ENCODE measurements at regions not wholly inside any gene's neighbourhood (a gene's known extent, or its start where the extent isn't known, plus 50 kb on each side); places are given as distances from the start of the nearest gene placed in this dataset.
A peak's percentile ranks its signal among the peaks of the same experiment; 100 is the strongest.
"Not testable (repeated sequence)": the region's sequence is repeated elsewhere in the genome, so short reads cannot be mapped to it uniquely, and the experiment has no call there.

DNA sequence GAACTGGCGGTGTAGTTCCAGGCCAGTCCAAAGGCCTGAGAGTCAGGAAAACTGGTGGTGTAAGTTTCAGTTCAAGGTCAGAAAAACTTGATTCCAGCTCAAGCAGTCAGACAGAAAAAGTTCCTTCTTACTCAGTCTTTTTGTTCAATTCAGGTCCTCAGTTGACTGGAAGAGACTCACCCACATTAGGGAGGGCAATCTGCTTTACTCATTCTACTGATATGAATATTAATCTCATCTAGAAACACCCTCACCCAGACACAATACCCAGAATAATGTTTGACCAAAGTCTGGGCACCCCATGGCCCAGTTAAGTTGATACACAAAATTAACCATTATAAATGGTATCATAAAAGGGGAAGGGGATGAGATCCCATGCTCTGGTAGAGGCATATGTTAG, 50.1 kb upstream of the LTA4H start:
- DNase-seq = no peak

DNA sequence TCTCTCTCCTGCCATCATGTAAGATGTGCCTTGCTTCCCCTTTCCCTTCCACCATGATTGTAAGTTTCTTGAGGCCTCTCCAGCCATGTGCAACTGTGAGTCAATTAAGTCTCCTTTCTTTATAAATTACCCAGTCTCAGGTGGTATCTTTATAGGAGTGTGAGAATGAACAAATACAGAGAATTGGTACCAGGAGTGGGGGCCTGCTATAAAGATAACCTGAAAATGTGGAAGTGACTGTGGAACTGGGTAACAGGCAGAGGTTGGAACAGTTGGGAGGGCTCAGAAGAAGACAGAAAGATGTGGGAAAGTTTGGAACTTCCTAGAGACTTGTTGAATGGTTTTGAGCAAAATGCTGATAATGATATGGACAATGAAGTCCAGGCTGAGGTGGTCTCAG, 50.8 kb upstream of the LTA4H start:
- DNase-seq = not testable (repeated sequence)

DNA sequence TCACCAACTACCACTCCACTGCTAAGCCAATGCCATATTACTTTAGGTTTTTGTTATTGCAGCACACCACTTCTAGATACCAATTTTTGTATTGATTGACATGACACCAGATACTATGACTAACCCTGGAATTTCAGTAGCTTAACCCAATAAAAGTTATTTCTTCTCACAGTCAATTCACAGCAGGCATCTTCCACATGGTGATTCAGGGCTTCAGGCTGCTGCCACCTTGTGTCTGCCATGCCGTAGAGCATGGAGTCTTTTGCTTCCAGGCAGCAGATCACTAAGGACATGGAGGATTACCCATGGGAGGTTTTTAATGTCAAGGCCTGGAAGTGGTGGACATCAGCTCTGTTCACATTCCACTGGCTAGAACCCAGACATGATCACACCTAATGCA, 56.4 kb upstream of the LTA4H start:
- DNase-seq = no peak

DNA sequence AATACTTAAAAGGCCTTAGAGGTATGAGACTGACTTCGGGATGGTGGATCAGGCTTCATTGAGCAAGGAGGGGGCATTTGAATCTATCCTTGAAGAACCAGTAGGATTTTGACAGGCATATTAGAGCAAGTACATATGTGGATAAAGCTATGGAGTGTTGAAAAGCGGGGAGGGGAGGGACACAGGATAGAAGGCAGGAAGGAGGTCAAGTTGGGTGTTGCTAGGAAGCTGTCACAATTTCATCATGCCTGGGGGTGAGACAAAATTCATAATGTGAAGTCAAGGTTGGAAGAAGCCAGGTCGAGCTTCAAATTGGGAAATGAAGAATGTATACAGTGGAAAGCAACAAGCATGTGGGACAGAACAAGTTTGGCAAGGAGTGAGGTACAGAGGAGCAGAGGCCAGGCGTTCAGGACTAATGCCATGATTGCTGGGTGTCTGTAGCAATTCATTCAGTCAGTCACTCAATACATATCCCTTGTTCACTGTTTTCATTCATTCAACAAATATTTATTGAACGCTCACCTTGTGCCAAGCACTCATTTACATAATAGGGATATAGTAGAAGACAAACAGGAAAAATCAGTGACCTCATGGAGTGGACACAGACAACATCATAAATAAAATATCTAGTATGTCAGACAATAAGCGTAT, 58.3 kb upstream of the LTA4H start:
- no peak for DNase-seq

DNA sequence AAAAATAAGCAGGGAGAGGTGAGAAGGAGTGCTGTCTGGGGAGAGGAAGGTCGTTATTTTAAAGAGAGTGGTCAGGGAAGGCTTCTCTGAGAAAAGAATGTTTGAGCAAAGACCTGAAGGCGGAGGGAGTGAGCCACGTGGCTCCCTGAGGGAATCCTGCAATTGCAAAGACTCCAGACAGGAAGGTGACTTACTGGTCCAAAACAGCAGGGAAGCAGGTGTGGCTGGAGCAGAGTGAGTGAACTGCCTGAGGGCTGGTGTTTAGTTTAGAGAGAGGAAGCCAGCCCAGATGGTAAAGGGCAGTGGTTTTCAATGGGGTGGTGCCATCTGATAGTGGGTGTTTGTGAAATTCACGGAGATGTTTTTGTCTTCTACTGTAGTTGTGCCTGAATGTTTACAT, 58.8 kb upstream of the LTA4H start:
- no peak for DNase-seq

DNA sequence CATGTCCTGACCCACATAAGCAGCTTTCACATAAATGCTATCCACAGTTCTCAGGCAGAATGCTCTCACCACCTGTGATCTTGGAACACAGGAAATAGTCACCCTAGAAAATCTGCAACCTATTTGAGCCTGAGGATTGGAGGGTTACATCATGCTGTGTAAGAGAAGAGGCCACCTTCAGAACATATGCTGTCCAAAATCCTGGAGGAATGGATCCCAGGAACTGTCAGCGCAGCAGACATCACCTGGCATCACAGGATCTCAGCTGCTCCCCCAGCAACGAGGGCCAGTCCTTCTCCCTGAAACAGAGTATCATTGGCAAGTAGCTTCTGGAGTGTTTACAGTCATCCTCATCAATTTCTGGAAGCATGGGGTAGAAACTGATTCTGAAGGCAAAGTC, 63.2 kb upstream of the LTA4H start:
- DNase-seq = no peak

DNA sequence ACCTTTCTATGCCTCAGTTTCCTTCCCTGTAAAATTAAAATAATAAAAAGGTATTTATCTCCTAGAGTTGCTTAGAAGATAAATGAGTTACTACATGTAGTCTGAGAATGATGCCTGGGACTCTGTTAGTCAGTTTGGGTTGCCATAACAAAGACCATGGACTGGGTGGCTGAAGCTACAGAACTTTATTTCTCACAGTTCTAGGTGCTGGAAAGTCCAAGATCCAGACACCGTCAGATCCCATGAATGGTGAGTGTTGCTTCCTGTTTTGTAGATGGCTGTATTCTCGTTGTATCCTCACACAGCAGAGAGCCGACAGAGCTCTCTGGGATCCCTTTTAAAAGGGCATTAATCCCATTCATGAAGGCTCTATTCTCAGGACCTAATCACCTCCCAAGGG, 64.0 kb upstream of the LTA4H start:
- no peak for DNase-seq

DNA sequence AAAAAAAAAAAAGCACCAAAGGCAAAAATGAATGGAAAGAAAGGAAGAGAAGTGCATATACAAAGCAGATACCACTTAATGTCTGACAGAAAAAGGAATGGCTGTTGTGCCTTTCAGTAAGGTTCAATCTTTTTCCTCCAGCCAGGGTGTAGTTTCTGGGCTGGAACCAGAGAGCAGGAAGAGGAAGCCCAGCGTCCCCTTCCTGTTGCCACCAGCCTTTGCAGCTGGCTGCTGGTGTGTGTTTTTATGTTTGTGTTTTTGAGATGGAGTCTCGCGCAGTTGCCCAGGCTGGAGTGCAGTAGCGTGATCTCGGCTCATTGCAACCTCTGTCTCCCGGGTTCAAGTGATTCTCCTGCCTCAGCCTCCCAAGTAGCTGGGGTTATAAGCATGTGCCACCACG, 64.6 kb upstream of the LTA4H start:
- DNase-seq = peak in 1 of 2 donors; percentile 10

DNA sequence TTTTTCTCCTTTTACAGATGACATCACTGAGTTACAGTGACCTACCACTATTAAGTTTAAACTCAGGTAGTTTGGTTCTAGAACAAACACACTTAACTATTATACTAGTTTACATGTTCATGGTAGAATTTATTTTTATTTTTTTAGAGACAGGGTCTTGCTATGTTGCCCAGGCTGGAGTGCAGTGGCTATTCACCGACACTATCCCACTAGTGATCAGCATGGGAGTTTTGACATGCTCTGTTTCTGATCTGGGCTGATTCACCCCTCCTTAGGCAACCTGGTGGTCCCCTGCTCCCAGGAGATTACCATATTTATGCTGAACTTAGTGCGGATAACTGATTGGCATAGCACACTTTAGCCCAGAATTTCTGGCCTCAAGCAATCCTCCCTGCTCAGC, 66.4 kb upstream of the LTA4H start:
- DNase-seq = no peak

DNA sequence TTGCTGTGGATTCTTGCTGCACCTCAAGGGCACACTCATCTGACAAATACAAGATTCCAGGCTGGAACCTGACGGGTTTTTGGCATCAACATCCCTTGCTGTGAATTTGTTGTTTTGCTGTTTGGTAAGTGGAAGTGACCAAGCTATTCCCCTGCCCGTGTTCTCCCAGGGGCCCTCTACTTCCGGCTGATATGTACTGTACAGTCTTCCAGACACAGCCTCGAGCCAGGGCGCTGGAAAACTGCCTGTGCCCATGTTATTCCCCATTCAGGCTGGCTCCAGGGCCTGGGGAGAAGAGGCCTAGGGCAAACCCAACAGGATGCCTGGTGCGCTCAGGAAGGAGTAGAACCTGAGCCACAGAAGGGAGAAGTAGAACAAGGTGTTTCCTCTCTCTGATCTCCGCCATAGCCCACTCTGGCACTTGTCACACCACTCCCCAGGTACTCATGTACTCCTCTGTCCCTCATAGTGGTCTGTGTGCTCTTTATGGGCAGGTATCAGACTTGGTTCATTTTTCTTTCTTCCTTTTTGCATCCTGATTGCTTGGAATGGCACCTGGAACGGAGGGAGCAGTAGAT, 67.8 kb upstream of the LTA4H start:
- DNase-seq = no peak

DNA sequence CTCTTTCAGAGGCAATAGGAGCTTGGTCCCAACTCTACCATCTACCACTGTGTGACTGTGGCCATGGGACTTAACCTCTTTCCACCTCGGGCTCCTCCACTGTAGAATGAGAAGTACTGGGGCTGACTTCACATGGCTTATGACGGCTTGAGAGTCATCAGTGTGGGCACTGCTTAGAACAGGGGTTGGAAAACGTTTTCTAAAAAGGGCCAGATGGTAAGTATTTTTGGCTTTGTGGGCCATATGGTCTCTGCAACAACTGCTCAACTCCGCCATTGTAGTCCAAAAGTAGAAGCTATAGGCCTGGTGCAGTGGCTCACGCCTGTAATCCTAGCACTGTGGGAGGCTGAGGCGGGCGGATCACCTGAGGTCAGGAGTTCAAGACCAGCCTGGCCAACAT, 69.2 kb upstream of the LTA4H start:
- DNase-seq = no peak

DNA sequence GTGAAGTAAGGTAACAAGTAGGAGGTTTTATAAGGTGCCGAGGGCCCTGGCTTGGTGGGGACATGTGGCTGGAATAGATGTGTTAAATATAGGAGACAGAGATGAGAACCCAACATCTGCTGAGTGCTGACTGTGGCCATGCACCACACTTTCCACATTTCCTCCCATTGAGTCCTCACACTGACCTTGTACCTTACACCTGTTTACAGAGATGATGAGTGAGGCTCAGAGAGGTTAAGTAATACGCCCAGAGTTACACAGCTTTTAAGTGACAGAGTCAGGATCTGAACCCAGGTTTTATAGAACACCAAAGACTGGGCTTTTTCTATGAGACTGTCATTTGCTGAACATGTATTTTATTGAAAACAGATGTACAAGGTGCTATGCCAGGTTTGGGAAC, 70.8 kb upstream of the LTA4H start:
- DNase-seq = no peak

DNA sequence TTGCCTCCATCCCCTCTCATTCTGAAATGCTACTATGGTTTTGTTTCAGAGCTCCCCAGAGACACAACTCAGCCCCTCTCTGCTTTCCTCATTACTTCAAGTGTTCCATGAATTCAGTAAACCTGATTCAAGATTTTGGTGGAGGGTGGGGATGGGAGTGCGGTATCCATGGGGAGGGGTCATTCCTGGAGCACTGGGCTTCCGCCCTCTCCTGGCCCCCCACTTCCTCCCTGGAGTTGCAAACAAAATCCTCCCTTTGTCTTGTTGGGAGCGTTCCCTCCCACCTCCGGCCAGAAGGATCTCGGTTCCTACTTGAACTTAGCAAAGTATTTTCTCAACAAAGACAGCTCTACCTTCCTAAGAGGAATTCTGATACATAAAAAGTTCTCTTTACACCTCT, 71.8 kb upstream of the LTA4H start:
- DNase-seq = no peak

DNA sequence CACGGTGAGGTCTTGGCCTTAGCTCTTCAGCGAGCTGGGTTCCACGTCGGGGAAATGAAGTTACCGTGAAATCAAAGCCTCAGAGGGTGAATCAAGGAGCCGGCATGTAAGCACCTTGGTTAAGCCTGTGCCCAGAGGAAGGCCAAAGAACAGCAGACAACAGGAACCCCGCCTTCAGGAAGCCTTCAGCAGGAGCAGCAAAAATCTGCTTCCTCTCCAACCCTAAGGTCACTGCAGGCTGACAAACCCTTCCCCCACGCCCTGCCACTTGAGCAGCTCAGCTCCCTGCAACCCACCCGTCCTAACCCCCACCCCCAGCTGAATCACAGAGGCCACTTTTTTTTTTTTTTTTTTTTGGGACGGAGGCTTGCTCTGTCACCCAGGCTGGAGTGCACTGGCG, 72.9 kb upstream of the LTA4H start:
- DNase-seq = peak; percentile 22 to 38

DNA sequence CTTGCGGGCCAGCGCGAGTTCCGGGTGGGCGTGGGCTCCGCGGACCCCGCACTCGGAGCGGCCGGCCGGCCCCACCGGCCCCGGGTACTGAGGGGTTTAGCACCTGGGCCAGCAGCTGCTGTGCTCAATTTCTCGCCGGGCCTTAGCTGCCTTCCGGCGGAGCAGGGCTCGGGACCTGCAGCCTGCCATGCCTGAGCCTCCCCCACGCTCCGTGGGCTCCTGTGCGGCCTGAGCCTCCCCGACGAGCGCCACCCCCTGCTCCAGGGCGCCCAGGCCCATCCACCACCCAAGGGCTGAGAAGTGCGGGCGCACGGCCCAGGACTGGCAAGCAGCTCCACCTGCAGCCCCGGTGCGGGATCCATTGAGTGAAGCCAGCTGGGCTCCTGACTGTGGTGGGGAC, 73.6 kb upstream of the LTA4H start:
- DNase-seq = not testable (repeated sequence)

DNA sequence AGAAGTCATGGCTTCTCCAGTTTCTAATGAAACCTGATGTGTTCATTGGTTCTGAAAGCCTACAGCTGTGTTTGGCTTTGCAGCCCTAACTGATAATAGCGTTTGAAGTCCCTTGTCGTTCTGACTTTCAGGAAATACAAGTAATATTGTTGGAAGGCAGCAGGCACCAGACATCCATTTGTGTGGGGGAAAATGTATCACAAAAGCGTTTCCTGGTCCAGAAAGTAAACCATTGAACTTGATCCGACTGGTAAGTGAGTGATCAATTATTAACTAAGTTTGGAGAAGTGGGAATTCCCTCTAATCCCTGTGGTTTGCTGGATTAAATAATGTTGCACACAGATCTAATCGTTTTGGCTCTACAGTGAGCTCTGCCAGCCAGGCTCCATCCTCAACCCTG, 77.3 kb upstream of the LTA4H start:
- no peak for DNase-seq

DNA sequence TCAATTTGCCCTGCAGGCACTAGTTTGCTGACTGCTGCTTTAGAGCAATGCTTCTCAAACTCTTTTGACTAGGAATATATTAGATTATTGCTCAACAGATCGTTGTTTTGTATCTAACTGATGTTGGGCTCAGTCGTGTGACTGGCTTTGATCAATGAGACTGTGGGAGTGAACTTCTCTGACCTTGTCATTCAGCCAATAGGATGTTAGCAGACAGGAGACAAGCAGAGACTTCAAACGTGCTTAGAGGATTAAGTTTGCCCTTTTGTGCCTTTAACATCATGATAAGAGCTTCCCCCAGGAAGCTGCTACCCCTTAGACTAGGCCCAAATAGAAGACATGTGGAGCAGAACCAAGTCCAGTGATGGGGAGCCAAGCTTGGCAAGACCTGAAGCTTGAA, 76.7 kb upstream of the ELK3 start:
- DNase-seq = no peak

DNA sequence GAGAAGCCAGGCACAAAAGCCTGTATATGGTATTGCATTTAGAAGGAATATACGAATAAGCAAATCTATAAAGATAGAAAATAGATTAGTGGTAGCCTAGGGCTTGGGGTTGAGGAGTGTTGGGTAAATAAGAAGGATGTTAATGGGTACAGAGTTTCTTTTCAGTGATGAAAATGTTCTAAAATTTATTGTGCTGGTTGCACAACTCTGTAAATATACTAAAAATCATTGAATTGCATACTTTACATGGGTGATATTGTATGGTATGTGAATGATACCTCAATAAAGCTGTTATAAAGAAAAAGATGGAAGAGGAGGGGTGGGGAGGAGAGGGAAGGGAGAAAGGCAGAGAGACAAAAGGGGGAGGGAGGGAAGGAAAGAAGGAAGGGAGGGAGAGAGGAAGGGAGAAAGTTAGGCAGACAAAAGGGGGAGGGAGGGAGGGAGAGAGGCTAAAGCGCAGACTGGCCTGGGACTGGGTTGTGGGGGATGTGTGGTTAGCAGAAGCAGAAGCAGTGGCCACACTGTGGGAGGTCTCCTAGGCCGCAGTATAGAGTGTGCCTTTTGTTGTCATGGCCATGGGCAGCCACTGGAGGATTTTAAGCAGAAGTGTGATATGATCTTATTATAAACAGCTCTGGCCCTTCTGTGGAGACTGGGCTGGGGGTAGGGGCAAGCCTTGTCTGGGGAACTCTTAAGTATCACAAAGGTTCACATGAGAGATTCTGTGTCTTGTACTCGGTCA, 73.6 kb upstream of the ELK3 start:
- peak in 1 of 2 donors; percentile 51 for DNase-seq

DNA sequence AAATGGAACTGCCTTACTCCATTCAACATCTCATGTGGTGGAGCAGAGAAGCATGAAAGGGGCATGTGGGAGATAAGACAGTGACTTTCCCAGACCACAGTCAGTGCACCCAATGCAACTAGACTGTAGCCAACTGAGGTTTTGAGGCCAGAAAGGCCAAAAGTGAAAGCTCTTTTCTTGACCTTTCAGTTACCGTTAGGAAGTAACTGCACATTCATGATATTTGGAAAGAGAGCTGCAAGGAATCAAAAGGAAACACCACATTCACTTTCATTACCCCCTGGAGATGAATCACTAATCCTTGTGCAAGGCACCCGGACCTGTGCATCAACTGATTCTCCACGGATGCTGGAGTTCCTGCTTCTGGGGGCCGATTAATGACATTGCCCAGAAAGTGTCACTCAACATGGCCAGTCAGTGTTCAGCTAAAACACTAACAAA, 72.9 kb upstream of the ELK3 start:
- DNase-seq = peak in 1 of 2 donors; percentile 55

DNA sequence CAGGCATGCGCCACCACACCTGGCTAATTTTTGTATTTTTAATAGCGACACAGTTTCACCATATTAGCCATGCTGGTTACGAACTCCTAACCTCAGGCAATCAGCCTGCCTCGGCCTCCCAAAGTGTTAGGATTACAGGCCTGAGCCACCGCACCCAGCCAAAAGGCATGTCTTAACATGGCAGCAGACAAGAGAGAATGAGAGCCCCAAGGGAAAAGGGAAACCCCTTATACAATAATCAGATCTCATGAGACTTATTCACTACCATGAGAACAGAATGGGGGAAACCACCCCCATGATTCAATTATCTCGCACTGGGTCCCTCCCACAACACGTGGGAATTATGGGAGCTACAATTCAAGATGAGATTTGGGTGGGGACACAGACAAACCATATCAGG, 65.9 kb upstream of the ELK3 start:
- DNase-seq = not testable (repeated sequence)

DNA sequence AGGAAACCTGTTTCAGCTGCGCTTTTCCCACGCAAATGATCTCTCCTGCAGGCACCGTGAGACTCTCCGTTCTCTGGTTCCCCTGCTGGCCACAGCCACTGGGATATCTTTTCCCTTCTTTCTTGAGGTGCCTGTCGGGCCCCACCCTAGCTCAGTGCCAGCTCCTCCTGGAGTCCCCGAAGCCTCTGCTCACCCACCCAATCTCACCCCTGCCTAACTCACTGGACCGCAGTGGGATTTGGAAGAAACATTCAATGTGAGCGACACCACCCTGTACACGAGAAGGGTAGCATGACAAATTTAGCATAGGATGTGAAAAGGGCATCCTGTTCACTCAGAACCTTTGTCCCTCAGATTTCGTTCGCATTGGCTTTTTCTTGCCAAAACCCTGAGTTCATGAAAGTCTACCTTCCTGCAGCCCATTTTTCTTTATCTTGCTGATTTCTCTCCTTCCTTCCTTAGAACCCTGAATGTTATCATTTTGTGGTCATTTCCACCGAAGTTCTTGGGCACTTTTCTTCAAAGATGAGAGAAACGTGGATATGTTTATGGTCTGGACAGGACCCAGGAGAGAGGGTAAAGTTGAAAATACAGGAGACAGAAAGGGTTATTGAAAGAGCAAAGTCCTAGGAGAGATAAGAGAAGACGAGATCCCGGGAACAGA, 63.6 kb upstream of the ELK3 start:
- no peak for DNase-seq

DNA sequence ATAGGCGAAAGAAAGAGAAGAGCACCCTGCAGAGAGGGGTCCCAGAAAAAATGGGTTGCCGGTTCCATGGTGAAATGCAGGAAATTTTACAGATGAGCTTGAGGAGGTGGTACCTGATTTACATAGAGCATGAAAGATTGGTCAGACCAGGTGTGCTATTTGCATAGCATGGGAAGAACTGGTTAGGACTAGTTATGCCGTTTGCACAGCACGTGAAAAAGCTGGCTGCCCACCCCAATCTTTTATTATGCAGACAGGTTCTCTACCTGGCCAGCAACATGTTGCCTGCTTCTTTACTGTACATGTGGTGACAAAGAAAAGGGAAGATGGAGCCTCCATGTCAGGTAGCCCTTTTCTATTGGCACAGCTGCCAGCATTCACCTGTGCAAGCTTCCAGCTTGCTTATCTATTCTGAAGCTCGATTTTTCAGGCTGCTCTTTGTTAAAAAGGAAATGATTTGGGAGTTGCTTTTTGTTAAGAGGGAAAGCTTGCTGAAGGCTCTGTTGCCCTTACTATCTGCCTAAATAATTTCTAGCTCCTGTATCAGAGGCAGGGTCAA, 62.9 kb upstream of the ELK3 start:
- no peak for DNase-seq

DNA sequence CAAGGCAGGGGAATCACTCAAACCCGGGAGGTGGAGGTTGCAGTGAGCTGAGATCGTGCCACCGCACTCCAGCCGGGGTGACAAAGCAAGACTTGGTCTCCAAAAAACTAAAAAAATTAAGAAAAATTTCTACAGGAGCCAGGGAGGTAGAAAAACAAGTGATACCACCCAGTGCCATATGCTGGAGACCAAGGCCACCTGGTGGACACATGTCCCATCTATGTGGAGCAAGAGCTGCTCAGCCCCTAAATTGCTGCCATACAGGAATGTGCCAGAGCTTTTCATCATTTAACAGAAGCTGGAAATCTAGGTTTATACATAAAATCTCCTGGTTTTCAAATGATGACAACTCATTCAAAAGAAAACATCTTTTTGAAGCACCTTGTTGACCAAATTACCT, 61.4 kb upstream of the ELK3 start:
- DNase-seq = peak; percentile 28

DNA sequence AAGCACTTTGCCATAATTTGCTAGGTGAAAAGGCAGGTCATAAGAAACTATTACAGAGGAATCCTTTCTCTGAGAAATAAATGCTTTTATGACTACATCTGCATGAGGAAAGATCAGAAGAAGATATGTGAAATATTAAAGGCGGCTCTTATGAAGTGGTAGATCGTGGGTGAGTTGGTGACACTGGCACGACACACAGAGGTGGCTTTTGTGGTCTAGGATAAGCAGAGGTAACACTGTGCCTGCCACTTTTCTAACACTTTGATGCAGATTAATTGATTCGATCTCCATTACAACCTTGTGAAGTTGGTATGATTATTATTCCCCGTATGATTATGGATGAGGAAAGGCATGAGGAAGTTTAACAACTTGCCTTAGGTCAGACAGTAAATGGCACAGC, 60.0 kb upstream of the ELK3 start:
- no peak for DNase-seq
